ENCODE measurements at regions not wholly inside any gene's neighbourhood (a gene's known extent, or its start where the extent isn't known, plus 50 kb on each side); places are given as distances from the start of the nearest gene placed in this dataset.

GRCh38 chr21:27507695-27508094 lies 540.8 kb upstream of the ADAMTS5 start:
- H3K27me3 Mint-ChIP-seq (ENCODE audit: low read depth), result no peaks in the 10 kb centered on the region
- no peak for DNase-seq (ENCODE audit: low read depth, low spot score)
- peaks cover under 1% of the 10 kb centered on the region for H3K9me3 Mint-ChIP-seq
- no peak overlapping the region for H3K4me3 Mint-ChIP-seq
- H3K27ac Mint-ChIP-seq (ENCODE audit: unreplicated experiment), result no peak overlapping the region
- H3K36me3 Mint-ChIP-seq (ENCODE audit: low read depth), result no peaks in the 10 kb centered on the region
- no peak for TF ChIP-seq CTCF (conservative IDR thresholded peaks at IDR 0.05)
- H3K4me1 Mint-ChIP-seq, result no peaks in the 10 kb centered on the region

DNA sequence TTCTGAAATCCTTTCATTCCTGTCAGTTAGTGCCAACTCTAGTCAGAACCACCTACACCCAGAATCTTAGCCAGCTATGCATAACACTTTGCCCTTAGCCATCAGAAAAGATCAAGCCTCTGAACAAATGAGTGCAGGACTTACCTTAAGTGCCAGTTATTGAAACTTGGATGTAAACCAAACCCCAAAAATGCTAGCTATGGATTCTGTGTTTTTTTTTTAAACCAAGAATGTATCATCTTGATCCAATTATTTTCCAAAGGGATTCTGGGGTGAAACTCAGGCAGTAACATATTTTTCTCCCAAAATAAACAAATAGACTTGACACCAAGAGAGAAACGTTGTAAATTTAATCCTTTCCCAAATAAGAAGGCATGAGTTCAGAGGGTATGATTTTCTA lies 538.6 kb upstream of the ADAMTS5 start:
- TF ChIP-seq CTCF (conservative IDR thresholded peaks at IDR 0.05), result no peak
- Mint-ChIP-seq H3K4me3 (no peak overlapping the region), H3K27ac (ENCODE audit: unreplicated experiment) (no peak overlapping the region), H3K9me3 (peaks cover 4% of the 10 kb centered on the region), H3K4me1 (no peaks in the 10 kb centered on the region), H3K36me3 (ENCODE audit: low read depth) (no peaks in the 10 kb centered on the region), H3K27me3 (ENCODE audit: low read depth) (no peaks in the 10 kb centered on the region)
- DNase-seq (ENCODE audit: low read depth, low spot score), result no peak

DNA sequence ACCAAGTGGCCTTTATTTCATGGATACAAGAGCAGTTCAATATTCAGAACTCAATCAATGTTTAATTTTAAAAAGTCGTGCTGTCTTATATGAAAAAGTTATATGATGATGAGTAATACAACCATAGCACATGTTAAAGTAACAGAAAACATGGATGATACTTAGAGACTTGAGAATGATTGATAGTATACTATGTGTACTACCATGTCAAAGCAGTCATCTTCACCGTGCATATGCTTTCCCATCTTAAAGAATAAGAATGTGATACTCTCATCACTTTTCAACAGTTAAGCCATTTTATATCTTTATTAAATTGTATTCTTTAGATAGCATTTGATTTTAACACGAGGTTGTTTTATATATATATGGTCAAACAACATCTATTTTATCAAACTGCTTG lies 535.9 kb upstream of the ADAMTS5 start:
- no peak overlapping the region for H3K4me3 Mint-ChIP-seq
- no peaks in the 10 kb centered on the region for H3K36me3 Mint-ChIP-seq (ENCODE audit: low read depth)
- TF ChIP-seq CTCF (conservative IDR thresholded peaks at IDR 0.05), result no peak
- H3K9me3 Mint-ChIP-seq, result peaks cover 4% of the 10 kb centered on the region
- no peak overlapping the region for H3K27ac Mint-ChIP-seq (ENCODE audit: unreplicated experiment)
- H3K4me1 Mint-ChIP-seq, result no peaks in the 10 kb centered on the region
- DNase-seq (ENCODE audit: low read depth, low spot score), result no peak
- H3K27me3 Mint-ChIP-seq (ENCODE audit: low read depth), result no peaks in the 10 kb centered on the region

GRCh38 chr21:27498025-27498424 lies 531.1 kb upstream of the ADAMTS5 start:
- DNase-seq (ENCODE audit: low read depth, low spot score), result no peak
- TF ChIP-seq CTCF (conservative IDR thresholded peaks at IDR 0.05), result no peak
- no peak overlapping the region for H3K27ac Mint-ChIP-seq (ENCODE audit: unreplicated experiment)
- peaks cover 4% of the 10 kb centered on the region for H3K9me3 Mint-ChIP-seq
- no peaks in the 10 kb centered on the region for H3K27me3 Mint-ChIP-seq (ENCODE audit: low read depth)
- no peaks in the 10 kb centered on the region for H3K36me3 Mint-ChIP-seq (ENCODE audit: low read depth)
- H3K4me3 Mint-ChIP-seq, result no peak overlapping the region
- H3K4me1 Mint-ChIP-seq, result no peaks in the 10 kb centered on the region

DNA sequence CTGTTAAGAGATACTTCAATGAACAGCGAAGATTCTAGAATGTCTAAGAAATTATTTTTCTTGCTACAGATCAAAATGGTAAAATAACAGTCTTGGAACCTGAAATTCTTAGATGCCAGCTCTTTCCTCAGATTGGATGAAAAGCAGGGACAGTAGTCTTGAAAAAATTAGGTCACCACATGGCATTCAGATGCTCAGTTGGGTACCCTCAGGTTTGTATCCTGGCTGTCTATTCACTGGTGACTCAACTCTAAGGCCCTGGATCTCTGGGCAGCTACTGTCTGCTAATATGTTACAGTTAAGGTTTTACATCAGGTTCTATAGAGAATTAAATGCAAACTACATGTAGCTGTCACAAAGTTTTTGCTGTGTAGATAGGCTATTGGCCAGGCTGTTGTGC lies 528.9 kb upstream of the ADAMTS5 start:
- no peaks in the 10 kb centered on the region for H3K4me1 Mint-ChIP-seq
- no peaks in the 10 kb centered on the region for H3K9me3 Mint-ChIP-seq
- H3K27me3 Mint-ChIP-seq (ENCODE audit: low read depth), result no peaks in the 10 kb centered on the region
- no peak for DNase-seq (ENCODE audit: low read depth, low spot score)
- no peak for TF ChIP-seq CTCF (conservative IDR thresholded peaks at IDR 0.05)
- no peaks in the 10 kb centered on the region for H3K36me3 Mint-ChIP-seq (ENCODE audit: low read depth)
- H3K4me3 Mint-ChIP-seq, result no peak overlapping the region
- no peak overlapping the region for H3K27ac Mint-ChIP-seq (ENCODE audit: unreplicated experiment)

GRCh38 chr21:27493542-27493941 lies 526.7 kb upstream of the ADAMTS5 start:
- no peaks in the 10 kb centered on the region for H3K4me1 Mint-ChIP-seq
- TF ChIP-seq CTCF (conservative IDR thresholded peaks at IDR 0.05), result no peak
- no peak overlapping the region for H3K4me3 Mint-ChIP-seq
- no peaks in the 10 kb centered on the region for H3K36me3 Mint-ChIP-seq (ENCODE audit: low read depth)
- no peaks in the 10 kb centered on the region for H3K27me3 Mint-ChIP-seq (ENCODE audit: low read depth)
- H3K27ac Mint-ChIP-seq (ENCODE audit: unreplicated experiment), result no peak overlapping the region
- DNase-seq (ENCODE audit: low read depth, low spot score), result no peak
- no peaks in the 10 kb centered on the region for H3K9me3 Mint-ChIP-seq

All from neural crest cell (in vitro differentiated cells).